ENCODE measurements at regions not wholly inside any gene's neighbourhood (a gene's known extent, or its start where the extent isn't known, plus 50 kb on each side); places are given as distances from the start of the nearest gene placed in this dataset.

DNA sequence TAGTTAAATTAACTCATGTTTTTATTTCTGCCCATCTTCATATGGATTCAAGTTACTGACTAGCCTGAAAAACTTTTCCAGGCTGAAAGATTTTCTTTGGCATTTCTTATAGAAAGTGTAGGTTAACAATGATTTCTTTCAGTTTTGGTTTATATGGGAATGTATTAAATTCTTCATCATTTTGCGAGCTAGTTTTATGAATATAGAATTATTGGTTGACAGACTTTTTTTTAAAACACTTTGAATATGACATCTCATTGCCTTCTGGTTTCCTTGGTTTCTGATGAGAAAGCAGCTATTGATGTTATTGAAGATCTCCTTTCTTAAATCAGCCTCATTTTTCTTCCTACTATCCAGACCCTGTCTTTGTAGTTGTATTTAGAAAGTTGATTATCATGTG lies 211.0 kb upstream of the AKR1E2 start:
- Mint-ChIP-seq H3K4me1 (ENCODE audit: unreplicated experiment) (no peaks in the 10 kb centered on the region), H3K4me3 (ENCODE audit: unreplicated experiment) (no peak overlapping the region), H3K27me3 (ENCODE audit: unreplicated experiment) (no peaks in the 10 kb centered on the region), H3K27ac (ENCODE audit: unreplicated experiment) (no peak overlapping the region), H3K36me3 (ENCODE audit: low read depth, unreplicated experiment) (no peaks in the 10 kb centered on the region), H3K9me3 (ENCODE audit: unreplicated experiment) (no peaks in the 10 kb centered on the region)
- TF ChIP-seq, protein P1, sequence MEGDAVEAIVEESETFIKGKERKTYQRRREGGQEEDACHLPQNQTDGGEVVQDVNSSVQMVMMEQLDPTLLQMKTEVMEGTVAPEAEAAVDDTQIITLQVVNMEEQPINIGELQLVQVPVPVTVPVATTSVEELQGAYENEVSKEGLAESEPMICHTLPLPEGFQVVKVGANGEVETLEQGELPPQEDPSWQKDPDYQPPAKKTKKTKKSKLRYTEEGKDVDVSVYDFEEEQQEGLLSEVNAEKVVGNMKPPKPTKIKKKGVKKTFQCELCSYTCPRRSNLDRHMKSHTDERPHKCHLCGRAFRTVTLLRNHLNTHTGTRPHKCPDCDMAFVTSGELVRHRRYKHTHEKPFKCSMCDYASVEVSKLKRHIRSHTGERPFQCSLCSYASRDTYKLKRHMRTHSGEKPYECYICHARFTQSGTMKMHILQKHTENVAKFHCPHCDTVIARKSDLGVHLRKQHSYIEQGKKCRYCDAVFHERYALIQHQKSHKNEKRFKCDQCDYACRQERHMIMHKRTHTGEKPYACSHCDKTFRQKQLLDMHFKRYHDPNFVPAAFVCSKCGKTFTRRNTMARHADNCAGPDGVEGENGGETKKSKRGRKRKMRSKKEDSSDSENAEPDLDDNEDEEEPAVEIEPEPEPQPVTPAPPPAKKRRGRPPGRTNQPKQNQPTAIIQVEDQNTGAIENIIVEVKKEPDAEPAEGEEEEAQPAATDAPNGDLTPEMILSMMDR (IDR thresholded peaks at IDR 0.05; ENCODE audit: unreplicated experiment) = no peak
- DNase-seq (ENCODE audit: low spot score) = no peak

DNA sequence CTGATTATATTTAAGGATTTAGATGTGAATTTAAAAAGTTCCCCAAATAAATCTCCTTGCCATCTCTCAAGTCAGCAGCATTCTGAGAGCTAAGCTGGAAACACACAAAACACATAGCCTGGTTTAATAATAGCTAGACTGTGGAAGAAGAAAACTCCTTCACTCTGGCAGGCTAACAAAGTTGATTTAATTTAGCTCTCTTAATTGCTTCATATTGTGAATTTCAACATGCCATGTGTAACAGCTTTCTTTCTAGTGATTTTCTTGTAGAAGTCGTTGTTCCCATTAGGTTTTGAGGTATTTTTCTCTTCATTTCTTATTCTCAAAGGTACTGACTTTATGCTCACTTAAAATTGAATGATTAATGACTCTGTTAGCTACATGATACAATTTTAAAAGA lies 216.8 kb upstream of the AKR1E2 start:
- no peak overlapping the region for H3K4me3 Mint-ChIP-seq (ENCODE audit: unreplicated experiment)
- H3K9me3 Mint-ChIP-seq (ENCODE audit: unreplicated experiment) = no peaks in the 10 kb centered on the region
- no peak for DNase-seq (ENCODE audit: low spot score)
- TF ChIP-seq, protein P1 (IDR thresholded peaks at IDR 0.05; ENCODE audit: unreplicated experiment) = no peak
- H3K4me1 Mint-ChIP-seq (ENCODE audit: unreplicated experiment) = no peaks in the 10 kb centered on the region
- H3K27me3 Mint-ChIP-seq (ENCODE audit: unreplicated experiment) = no peaks in the 10 kb centered on the region
- no peaks in the 10 kb centered on the region for H3K36me3 Mint-ChIP-seq (ENCODE audit: low read depth, unreplicated experiment)
- H3K27ac Mint-ChIP-seq (ENCODE audit: unreplicated experiment) = no peak overlapping the region

DNA sequence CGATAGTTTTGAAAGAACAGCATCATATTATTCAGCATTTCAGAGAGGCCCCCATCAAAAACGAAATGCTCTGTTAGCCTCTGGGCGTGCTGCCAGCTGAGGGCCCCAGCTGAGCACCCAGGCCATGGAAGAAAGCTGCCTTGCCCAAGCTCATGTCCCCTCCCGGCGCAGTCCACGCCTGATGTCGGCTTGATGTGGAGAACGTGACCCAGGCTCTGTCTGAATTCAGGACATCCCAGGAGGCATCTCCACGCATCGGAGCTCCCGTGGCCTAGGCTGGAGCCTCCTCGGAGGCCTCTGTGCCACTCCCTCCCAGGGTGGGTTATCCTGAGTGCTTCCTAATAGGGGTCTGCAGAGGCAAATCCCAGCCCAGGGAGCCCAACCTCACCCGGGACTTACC lies 218.3 kb upstream of the AKR1E2 start:
- H3K36me3 Mint-ChIP-seq (ENCODE audit: low read depth, unreplicated experiment) = no peaks in the 10 kb centered on the region
- DNase-seq (ENCODE audit: low spot score) = no peak
- no peak overlapping the region for H3K4me3 Mint-ChIP-seq (ENCODE audit: unreplicated experiment)
- no peaks in the 10 kb centered on the region for H3K27me3 Mint-ChIP-seq (ENCODE audit: unreplicated experiment)
- TF ChIP-seq, protein P1 (IDR thresholded peaks at IDR 0.05; ENCODE audit: unreplicated experiment) = no peak
- no peaks in the 10 kb centered on the region for H3K9me3 Mint-ChIP-seq (ENCODE audit: unreplicated experiment)
- H3K4me1 Mint-ChIP-seq (ENCODE audit: unreplicated experiment) = no peaks in the 10 kb centered on the region
- no peak overlapping the region for H3K27ac Mint-ChIP-seq (ENCODE audit: unreplicated experiment)

DNA sequence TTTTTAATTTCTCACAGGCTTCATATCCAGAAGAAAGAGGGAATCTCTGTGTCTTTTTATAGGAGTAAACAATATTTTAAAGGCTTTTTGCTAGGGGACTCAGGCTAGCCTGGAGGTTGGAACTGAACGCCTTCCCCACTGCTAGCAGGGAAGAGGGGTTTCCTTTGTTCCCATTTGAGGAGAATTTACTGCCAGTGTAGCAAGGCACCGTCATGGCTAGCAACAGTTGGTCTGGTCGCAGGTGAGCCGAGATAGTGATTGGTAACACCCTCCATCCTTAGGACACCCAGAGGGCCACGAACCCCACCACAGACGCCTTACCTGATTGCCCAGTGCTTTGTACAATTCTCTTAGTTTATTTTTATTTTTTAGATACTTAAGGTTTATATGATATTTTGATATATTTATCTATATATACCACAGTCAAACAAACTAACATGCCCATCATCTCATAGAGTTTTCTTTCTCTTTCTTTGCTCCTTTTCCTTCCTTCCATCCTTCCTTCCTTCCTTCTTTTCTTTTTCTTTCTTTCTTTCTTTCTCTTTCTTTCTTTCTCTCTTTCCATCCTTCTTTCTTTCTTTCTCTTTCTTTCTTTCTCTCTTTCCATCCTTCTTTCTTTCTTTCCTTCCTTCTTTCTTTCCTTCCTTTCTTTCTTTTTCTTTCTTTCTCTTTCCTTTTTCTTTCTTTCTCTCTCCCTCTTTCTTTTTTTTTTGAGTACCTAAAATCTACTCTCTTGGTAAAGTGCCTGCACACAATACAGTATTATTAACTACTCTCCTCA lies 219.0 kb upstream of the AKR1E2 start:
- H3K36me3 Mint-ChIP-seq (ENCODE audit: low read depth, unreplicated experiment) = no peaks in the 10 kb centered on the region
- peaks cover under 1% of the 10 kb centered on the region for H3K9me3 Mint-ChIP-seq (ENCODE audit: unreplicated experiment)
- DNase-seq (ENCODE audit: low spot score) = no peak
- no peaks in the 10 kb centered on the region for H3K4me1 Mint-ChIP-seq (ENCODE audit: unreplicated experiment)
- TF ChIP-seq, protein P1 (IDR thresholded peaks at IDR 0.05; ENCODE audit: unreplicated experiment) = no peak
- H3K27ac Mint-ChIP-seq (ENCODE audit: unreplicated experiment) = no peak overlapping the region
- H3K4me3 Mint-ChIP-seq (ENCODE audit: unreplicated experiment) = no peak overlapping the region
- no peaks in the 10 kb centered on the region for H3K27me3 Mint-ChIP-seq (ENCODE audit: unreplicated experiment)

- H3K9me3 Mint-ChIP-seq (ENCODE audit: unreplicated experiment) = peaks cover 7% of the 10 kb centered on the region
- H3K27me3 Mint-ChIP-seq (ENCODE audit: unreplicated experiment) = no peaks in the 10 kb centered on the region
- no peak for DNase-seq (ENCODE audit: low spot score)
- H3K4me1 Mint-ChIP-seq (ENCODE audit: unreplicated experiment) = no peaks in the 10 kb centered on the region
- no peak overlapping the region for H3K27ac Mint-ChIP-seq (ENCODE audit: unreplicated experiment)
- TF ChIP-seq, protein P1 (IDR thresholded peaks at IDR 0.05; ENCODE audit: unreplicated experiment) = no peak
- H3K4me3 Mint-ChIP-seq (ENCODE audit: unreplicated experiment) = no peak overlapping the region
- H3K36me3 Mint-ChIP-seq (ENCODE audit: low read depth, unreplicated experiment) = no peaks in the 10 kb centered on the region
These were observed 223.1 kb upstream of the AKR1E2 start for GRCh38 chr10:4602764-4603491.

All from endothelial cell (in vitro differentiated cells).